SU-DHL-6 (cell line): ENCODE measurements at regions not wholly inside any gene's neighbourhood (a gene's known extent, or its start where the extent isn't known, plus 50 kb on each side); places are given as distances from the start of the nearest gene placed in this dataset.

Source experiments
- H2AFZ ChIP-seq: fragments of 200-600 bp; sonication (generic); 2 replicates; pipeline ENCODE4 v1.6.1; 2014; ENCODE audit warnings: low read depth, mild to moderate bottlenecking, moderate library complexity, mixed read lengths, antibody characterized with exemption, low read length; ENCODE audit not compliant: severe bottlenecking
- H3F3A ChIP-seq: fragments of 200-600 bp; shearing (Covaris generic); 2 replicates; pipeline ENCODE4 v1.6.0; 2016; ENCODE audit warnings: antibody characterized with exemption, mild to moderate bottlenecking; ENCODE audit not compliant: insufficient read depth
- H3K27ac ChIP-seq: fragments of 200-600 bp; sonication (generic); 2 replicates; pipeline ENCODE4 v1.5.1; 2016; ENCODE audit warnings: low read depth, mild to moderate bottlenecking, low read length, moderate library complexity, mixed read lengths
- H3K27me3 ChIP-seq: fragments of 200-600 bp; sonication (generic), shearing (Covaris generic); 2 replicates; pipeline ENCODE4 v1.6.0; 2014; ENCODE audit warnings: mild to moderate bottlenecking, low read length
- H3K36me3 ChIP-seq: fragments of 200-600 bp; sonication (generic); 2 replicates; pipeline ENCODE4 v1.6.1; 2014; ENCODE audit warnings: mild to moderate bottlenecking, low read length, mixed read lengths
- H3K4me2 ChIP-seq: fragments of 300-600, 200-600 bp; shearing (Covaris generic), sonication (generic); 2 replicates; pipeline ENCODE4 v1.6.0; 2014; ENCODE audit warnings: low read length, low read depth, mild to moderate bottlenecking; ENCODE audit not compliant: poor library complexity, severe bottlenecking
- H3K4me3 ChIP-seq: fragments of 200-600 bp; sonication (generic); 2 replicates; pipeline ENCODE4 v1.5.1; 2014; ENCODE audit warnings: antibody characterized with exemption, low read length, mild to moderate bottlenecking, mixed read lengths; ENCODE audit not compliant: insufficient read depth, poor library complexity, severe bottlenecking
- H3K79me2 ChIP-seq: fragments of 200-600 bp; sonication (generic); 2 replicates; pipeline ENCODE4 v1.6.1; 2014; ENCODE audit warnings: mild to moderate bottlenecking, low read length, moderate library complexity; ENCODE audit not compliant: insufficient read depth
- H3K9ac ChIP-seq: fragments of 200-600 bp; sonication (generic); 2 replicates; pipeline ENCODE4 v1.7.0; 2014; ENCODE audit warnings: mild to moderate bottlenecking, low read length
- H3K9me2 ChIP-seq: fragments of 200-600 bp; sonication (generic); replicated peaks from 2 replicates; pipeline ENCODE4 v1.6.1; 2014; ENCODE audit warnings: low read length; ENCODE audit not compliant: insufficient read depth
- H3K9me3 ChIP-seq: fragments of 200-600 bp; sonication (generic); 2 replicates; pipeline ENCODE4 v1.6.1; 2014; ENCODE audit warnings: low read length, mixed read lengths; ENCODE audit not compliant: insufficient read depth
- H4K20me1 ChIP-seq: fragments of 200-600 bp; sonication (generic); 2 replicates; pipeline ENCODE4 v1.6.1; 2014; ENCODE audit warnings: low read depth, mild to moderate bottlenecking, antibody characterized with exemption, low read length, moderate library complexity, mixed read lengths
- CTCF ChIP-seq: fragments of 200-600 bp; sonication (generic); IDR thresholded peaks from one replicate; pipeline ENCODE4 v1.5.1; 2017; ENCODE audit warnings: antibody characterized with exemption, mild to moderate bottlenecking, low read length, moderate library complexity; ENCODE audit not compliant: insufficient read depth, poor library complexity, severe bottlenecking
- EZH2phosphoT487 ChIP-seq: fragments of 200-600 bp; sonication (generic), shearing (Covaris generic); conservative IDR thresholded peaks from 2 replicates; pipeline ENCODE4 v1.6.1; 2018; ENCODE audit warnings: mild to moderate bottlenecking, antibody characterized with exemption, low read length, moderate library complexity, mixed read lengths

- no peak overlapping the region for H3K9ac ChIP-seq
Measured at GRCh38 chr17:56057869-56058268, 95.4 kb upstream of the ANKFN1 start.

GRCh38 chr17:56064506-56064905, 88.8 kb upstream of the ANKFN1 start:
- Histone ChIP-seq H3K4me3 (no peak overlapping the region), H4K20me1 (no peaks in the 10 kb centered on the region), H3K27ac (no peak overlapping the region), H3K9ac (no peak overlapping the region), H3K4me2 (no peak overlapping the region), H3K9me2 (no peaks in the 10 kb centered on the region), H3K27me3 (no peaks in the 10 kb centered on the region), H3K36me3 (no peaks in the 10 kb centered on the region), H2AFZ (no peak overlapping the region), H3F3A (no peaks in the 10 kb centered on the region), H3K9me3 (no peaks in the 10 kb centered on the region), H3K79me2 (no peaks in the 10 kb centered on the region)
- TF ChIP-seq EZH2phosphoT487: no peak

More at GRCh38 chr17:56057869-56058268, 95.4 kb upstream of the ANKFN1 start:
- Histone ChIP-seq H3K27ac (no peak overlapping the region), H3K9me3 (no peaks in the 10 kb centered on the region), H3F3A (no peaks in the 10 kb centered on the region), H3K4me2 (no peak overlapping the region), H3K9me2 (no peaks in the 10 kb centered on the region), H3K27me3 (no peaks in the 10 kb centered on the region), H4K20me1 (no peaks in the 10 kb centered on the region), H3K36me3 (no peaks in the 10 kb centered on the region), H3K79me2 (no peaks in the 10 kb centered on the region), H2AFZ (no peak overlapping the region), H3K4me3 (no peak overlapping the region)
- TF ChIP-seq CTCF: no peak
- TF ChIP-seq EZH2phosphoT487: no peak

- no peak overlapping the region for H3K4me3 ChIP-seq
Measured at GRCh38 chr17:56074361-56074890, 78.8 kb upstream of the ANKFN1 start.

More at GRCh38 chr17:56074361-56074890, 78.8 kb upstream of the ANKFN1 start:
- Histone ChIP-seq H3K36me3 (no peaks in the 10 kb centered on the region), H3F3A (no peaks in the 10 kb centered on the region), H3K27me3 (no peaks in the 10 kb centered on the region), H4K20me1 (no peaks in the 10 kb centered on the region), H3K9me2 (no peaks in the 10 kb centered on the region), H3K27ac (no peak overlapping the region), H3K9ac (no peak overlapping the region), H2AFZ (no peak overlapping the region), H3K4me2 (no peak overlapping the region), H3K79me2 (no peaks in the 10 kb centered on the region), H3K9me3 (no peaks in the 10 kb centered on the region)
- TF ChIP-seq EZH2phosphoT487 (no peak), CTCF (no peak)
